Erythroblast (primary cell): ENCODE measurements at regions not wholly inside any gene's neighbourhood (a gene's known extent, or its start where the extent isn't known, plus 50 kb on each side); places are given as distances from the start of the nearest gene placed in this dataset.

Source experiments
- GATA1 ChIP-seq: IDR thresholded peaks from 2 replicates; pipeline ENCODE4 v1.6.1; 2011; ENCODE audit warnings: low read depth, mild to moderate bottlenecking, control low read depth, low read length, moderate library complexity
- POLR2A ChIP-seq: IDR thresholded peaks from 2 replicates; pipeline ENCODE4 v1.6.1; 2011; ENCODE audit warnings: mild to moderate bottlenecking, low read length

DNA sequence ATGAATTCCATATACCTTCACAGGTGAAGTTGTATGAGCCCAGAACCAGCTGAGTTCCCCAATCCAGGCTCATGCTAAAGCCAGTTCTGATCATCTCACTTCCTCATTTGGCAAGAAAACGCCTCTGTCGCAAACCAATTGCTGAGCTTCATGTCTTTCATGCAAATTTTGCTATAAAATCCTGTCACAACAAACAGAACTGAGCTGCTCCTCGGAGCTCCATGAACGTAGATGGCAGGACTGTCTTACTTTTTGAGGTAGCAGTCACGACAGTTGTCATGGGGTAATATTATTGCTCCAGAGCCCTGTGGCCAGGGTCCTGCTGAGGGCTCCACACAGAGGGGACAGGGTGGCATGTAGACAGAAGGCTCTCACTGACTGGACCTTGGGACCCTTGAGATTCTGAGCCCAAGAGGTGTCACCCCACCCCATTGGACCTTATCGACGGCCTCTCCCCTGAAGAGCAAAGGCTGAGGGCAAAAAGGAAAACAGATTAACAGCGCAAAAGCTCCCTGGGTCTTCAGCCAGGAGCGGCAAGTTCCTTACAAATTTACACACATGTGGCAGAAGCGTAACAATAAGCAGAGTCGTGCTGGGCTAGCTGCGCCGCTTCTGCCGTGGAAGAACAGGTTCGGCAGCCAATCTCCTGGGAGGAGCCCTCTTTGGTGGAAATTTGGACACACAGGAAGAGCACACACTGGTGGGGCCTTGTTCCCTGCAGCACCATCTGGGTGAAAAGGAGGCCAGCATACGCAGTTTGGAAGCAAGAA, 249.2 kb downstream of the OPA1 start:
- TF ChIP-seq POLR2A (no peak), GATA1 (no peak)
